ENCODE measurements at regions not wholly inside any gene's neighbourhood (a gene's known extent, or its start where the extent isn't known, plus 50 kb on each side); places are given as distances from the start of the nearest gene placed in this dataset.

GRCh38 chr17:77830816-77831473, 127.6 kb upstream of the TNRC6C start:
- peaks cover 4% of the 10 kb centered on the region; the same call in 1 of the 2 replicates for H4K20me1 ChIP-seq (replicated peaks; ENCODE audit: control insufficient read depth, insufficient read depth, low read length)
- ATAC-seq (no peak), FAIRE-seq (no peak), DNase-seq (ENCODE audit: extremely low read depth in 1 of 4, low spot score in 3 of 4) (no peak)
- H3K27ac ChIP-seq (ENCODE audit: extremely low read depth, low read depth, low read length) = no peak overlapping the region
- H3K4me3 ChIP-seq = no peak overlapping the region
- peak overlapping the region in 1 of 2 experiments; percentile 70; a peak in 1 of 4 replicates for H3K9ac ChIP-seq (ENCODE audit: insufficient read depth in 1 of 2, low read depth in 2 of 2, low read length in 2 of 2)
- no peak for TF ChIP-seq SAFB (IDR thresholded peaks at IDR 0.05; ENCODE audit: borderline replicate concordance, low read depth, low read length)
- TF ChIP-seq PHB2 (IDR thresholded peaks at IDR 0.05; ENCODE audit: low read depth) = no peak
- no peak for TF ChIP-seq HEY1 (CRISPR knock-in tag; IDR thresholded peaks at IDR 0.05; ENCODE audit: borderline replicate concordance)
- TF ChIP-seq YY1 (IDR thresholded peaks at IDR 0.05; ENCODE audit: borderline replicate concordance in 1 of 3, control insufficient read depth in 1 of 3, extremely low read depth in 1 of 3, insufficient read depth in 3 of 3, insufficient read length in 1 of 3, insufficient replicate concordance in 2 of 3, low read depth in 1 of 3, low read length in 2 of 3) = no peak
- TF ChIP-seq EP300 (IDR thresholded peaks at IDR 0.05; ENCODE audit: low read length) = no peak
- no peak for TF ChIP-seq PRDM10 (IDR thresholded peaks at IDR 0.05; ENCODE audit: partially characterized antibody)
- no peak for TF ChIP-seq MAZ (CRISPR knock-in tag; conservative IDR thresholded peaks at IDR 0.05 in 1 of 2, IDR thresholded peaks at IDR 0.05 in 1 of 2)
- TF ChIP-seq STAG1 (CRISPR knock-in tag; IDR thresholded peaks at IDR 0.05; ENCODE audit: borderline replicate concordance) = no peak
- TF ChIP-seq NEUROD1 (IDR thresholded peaks at IDR 0.05; ENCODE audit: borderline replicate concordance, low read depth, low read length, partially characterized antibody) = no peak
- TF ChIP-seq TCFL5 (CRISPR knock-in tag; conservative IDR thresholded peaks at IDR 0.05) = no peak
- TF ChIP-seq GTF2F1 (IDR thresholded peaks at IDR 0.05; ENCODE audit: low read depth, low read length) = no peak
- no peak for TF ChIP-seq ZNF23 (CRISPR knock-in tag; IDR thresholded peaks at IDR 0.05)
- TF ChIP-seq PCBP1 (IDR thresholded peaks at IDR 0.05; ENCODE audit: low read depth, low read length, poor library complexity, severe bottlenecking) = no peak
- TF ChIP-seq DNMT1 (IDR thresholded peaks at IDR 0.05) = no peak
- no peak for TF ChIP-seq KDM2B (CRISPR knock-in tag; IDR thresholded peaks at IDR 0.05)
- no peak for TF ChIP-seq SOX6 (IDR thresholded peaks at IDR 0.05)
- no peak for TF ChIP-seq HMG20B (CRISPR knock-in tag; IDR thresholded peaks at IDR 0.05)
- no peak for TF ChIP-seq DEAF1 (CRISPR knock-in tag; IDR thresholded peaks at IDR 0.05)
- intact Hi-C loops (cut with micrococcal nuclease) (loop anchor here (10.0 kb wide), 1 partner anchor 54 kb away; no protein-coding TSS in a partner anchor), in situ Hi-C loops (cut with MboI) (no loop called here)
- no TSS peak for BruUV-seq (replicated peaks)
- peaks cover 8 to 11% of the 10 kb centered on the region in 2 experiments; a peak in 3 of 5 replicates for H3K27me3 ChIP-seq (ENCODE audit: control insufficient read depth in 2 of 2, insufficient read depth in 2 of 2, low read length in 2 of 2)
- H3K9me3 ChIP-seq (replicated peaks; ENCODE audit: control insufficient read depth, insufficient read depth, low read depth, low read length) = no peaks in the 10 kb centered on the region; the same call in 1 of the 2 replicates
- CTCF ChIA-PET (ENCODE audit: low intra/inter-chr PET ratio) = no interaction called here
- peaks cover 28 to 38% of the 10 kb centered on the region in 2 experiments for H3K4me1 ChIP-seq (replicated peaks in 1 of 2; ENCODE audit: control insufficient read depth in 2 of 2, insufficient read depth in 2 of 2, low read length in 2 of 2)
- H3K4me2 ChIP-seq (ENCODE audit: insufficient read depth, low read length) = no peak overlapping the region
- H3K79me2 ChIP-seq (ENCODE audit: control insufficient read depth, insufficient read depth, low read length) = no peaks in the 10 kb centered on the region
- WGBS (ENCODE audit: insufficient coverage, low coverage, missing lambda C conversion rate) = 61% methylated on average over 16 of the region's 17 CpGs
- no peaks in the 10 kb centered on the region for H3K9me1 ChIP-seq (ENCODE audit: control insufficient read depth, insufficient read depth, low read length)
- peak overlapping the region; percentile 78; the same call in 1 of the 2 replicates for H2AFZ ChIP-seq (ENCODE audit: low read depth, low read length)
- H3K36me3 ChIP-seq (ENCODE audit: control insufficient read depth, insufficient read depth, low read length) = no peaks in the 10 kb centered on the region
- POLR2A ChIA-PET = interaction anchor here (1.0 kb wide), 2 partner anchors 44 to 57 kb away, joined by 4 to 5 read pairs; no protein-coding TSS in a partner anchor
